ENCODE measurements at regions not wholly inside any gene's neighbourhood (a gene's known extent, or its start where the extent isn't known, plus 50 kb on each side); places are given as distances from the start of the nearest gene placed in this dataset.

- H3K9me3 Mint-ChIP-seq, result no peaks in the 10 kb centered on the region
- peaks cover 26% of the 10 kb centered on the region for H3K27me3 Mint-ChIP-seq (ENCODE audit: low read depth)
- H3K36me3 Mint-ChIP-seq (ENCODE audit: low read depth), result no peaks in the 10 kb centered on the region
- no peak overlapping the region for H3K27ac Mint-ChIP-seq
- no peaks in the 10 kb centered on the region for H3K4me1 Mint-ChIP-seq (ENCODE audit: low read depth)
- DNase-seq (ENCODE audit: low spot score), result no peak
- no peak overlapping the region for H3K4me3 Mint-ChIP-seq
Measured at GRCh38 chr11:34564406-34564805, 50.8 kb upstream of the ELF5 start.

- no peaks in the 10 kb centered on the region for H3K4me1 Mint-ChIP-seq (ENCODE audit: low read depth)
- H3K27me3 Mint-ChIP-seq (ENCODE audit: low read depth), result peaks cover 22% of the 10 kb centered on the region
- no peak overlapping the region for H3K4me3 Mint-ChIP-seq
- H3K36me3 Mint-ChIP-seq (ENCODE audit: low read depth), result no peaks in the 10 kb centered on the region
- no peaks in the 10 kb centered on the region for H3K9me3 Mint-ChIP-seq
- H3K27ac Mint-ChIP-seq, result no peak overlapping the region
- no peak for DNase-seq (ENCODE audit: low spot score)
Measured at GRCh38 chr11:34564807-34565241, 51.2 kb upstream of the ELF5 start.

GRCh38 chr11:34565417-34566207 is 52.0 kb upstream of the ELF5 start:
- no peaks in the 10 kb centered on the region for H3K36me3 Mint-ChIP-seq (ENCODE audit: low read depth)
- no peak overlapping the region for H3K27ac Mint-ChIP-seq
- no peaks in the 10 kb centered on the region for H3K9me3 Mint-ChIP-seq
- no peak for DNase-seq (ENCODE audit: low spot score)
- peaks cover 25% of the 10 kb centered on the region for H3K27me3 Mint-ChIP-seq (ENCODE audit: low read depth)
- no peak overlapping the region for H3K4me3 Mint-ChIP-seq
- peaks cover 3% of the 10 kb centered on the region for H3K4me1 Mint-ChIP-seq (ENCODE audit: low read depth)

GRCh38 chr11:34566208-34566551 is 52.6 kb upstream of the ELF5 start:
- no peaks in the 10 kb centered on the region for H3K9me3 Mint-ChIP-seq
- H3K4me1 Mint-ChIP-seq (ENCODE audit: low read depth), result peaks cover 5% of the 10 kb centered on the region
- no peak for DNase-seq (ENCODE audit: low spot score)
- H3K27me3 Mint-ChIP-seq (ENCODE audit: low read depth), result peaks cover 20% of the 10 kb centered on the region
- no peak overlapping the region for H3K27ac Mint-ChIP-seq
- H3K4me3 Mint-ChIP-seq, result no peak overlapping the region
- no peaks in the 10 kb centered on the region for H3K36me3 Mint-ChIP-seq (ENCODE audit: low read depth)

GRCh38 chr11:34566736-34567135 is 53.1 kb upstream of the ELF5 start:
- Mint-ChIP-seq H3K9me3 (no peaks in the 10 kb centered on the region), H3K27ac (no peak overlapping the region), H3K4me3 (no peak overlapping the region), H3K4me1 (ENCODE audit: low read depth) (peaks cover 5% of the 10 kb centered on the region), H3K36me3 (ENCODE audit: low read depth) (no peaks in the 10 kb centered on the region), H3K27me3 (ENCODE audit: low read depth) (peaks cover 21% of the 10 kb centered on the region)
- no peak for DNase-seq (ENCODE audit: low spot score)

GRCh38 chr11:34567733-34568132 is 53.2 kb upstream of the EHF start:
- H3K36me3 Mint-ChIP-seq (ENCODE audit: low read depth), result no peaks in the 10 kb centered on the region
- no peak overlapping the region for H3K4me3 Mint-ChIP-seq
- peaks cover 19% of the 10 kb centered on the region for H3K27me3 Mint-ChIP-seq (ENCODE audit: low read depth)
- H3K4me1 Mint-ChIP-seq (ENCODE audit: low read depth), result peaks cover 5% of the 10 kb centered on the region
- DNase-seq (ENCODE audit: low spot score), result no peak
- H3K9me3 Mint-ChIP-seq, result no peaks in the 10 kb centered on the region
- no peak overlapping the region for H3K27ac Mint-ChIP-seq

GRCh38 chr11:34570584-34570983 is 50.3 kb upstream of the EHF start:
- H3K27ac Mint-ChIP-seq, result no peak overlapping the region
- H3K27me3 Mint-ChIP-seq (ENCODE audit: low read depth), result peaks cover 21% of the 10 kb centered on the region
- peak; percentile 16 for DNase-seq (ENCODE audit: low spot score)
- peaks cover 5% of the 10 kb centered on the region for H3K4me1 Mint-ChIP-seq (ENCODE audit: low read depth)
- no peak overlapping the region for H3K4me3 Mint-ChIP-seq
- no peaks in the 10 kb centered on the region for H3K36me3 Mint-ChIP-seq (ENCODE audit: low read depth)
- H3K9me3 Mint-ChIP-seq, result no peaks in the 10 kb centered on the region

Measured in T-helper 2 cell treated with Interferon-gamma antibody and Interleukin-4, amounts not matched to agents 5 μg/mL and 100 μg/mL, for 36 hours (primary cell).